ENCODE measurements at regions not wholly inside any gene's neighbourhood (a gene's known extent, or its start where the extent isn't known, plus 50 kb on each side); places are given as distances from the start of the nearest gene placed in this dataset.

GRCh38 chr18:61756244-61756643 lies 136.6 kb downstream of the RNF152 start:
- no peak for DNase-seq (ENCODE audit: low read depth, low spot score)
- Histone ChIP-seq H3K4me2 (ENCODE audit: insufficient read depth, low read length) (no peak overlapping the region), H4K20me1 (replicated peaks; ENCODE audit: control insufficient read depth, extremely low read depth, insufficient read depth, low read length) (no peaks in the 10 kb centered on the region), H3K9ac (replicated peaks; ENCODE audit: extremely low read depth, insufficient read depth, low read length) (no peak overlapping the region), H3K9me1 (replicated peaks; ENCODE audit: control insufficient read depth, extremely low read depth, insufficient read depth, low read length) (no peaks in the 10 kb centered on the region), H2AFZ (ENCODE audit: low read depth, low read length) (no peak overlapping the region), H3K4me3 (replicated peaks in 1 of 3; ENCODE audit: insufficient read depth in 1 of 3, low read depth in 1 of 3, low read length in 3 of 3) (no peak overlapping the region), H3K36me3 (ENCODE audit: control insufficient read depth in 2 of 2, extremely low read depth in 1 of 2, insufficient read depth in 2 of 2, low read length in 2 of 2) (no peaks in the 10 kb centered on the region), H3K27ac (ENCODE audit: insufficient read depth, low read depth, low read length) (no peak overlapping the region), H3K4me1 (ENCODE audit: control insufficient read depth, extremely low read depth, insufficient read depth, low read length) (no peaks in the 10 kb centered on the region), H3K79me2 (ENCODE audit: control insufficient read depth, insufficient read depth, low read length) (no peaks in the 10 kb centered on the region), H3K27me3 (ENCODE audit: control insufficient read depth in 2 of 2, insufficient read depth in 2 of 2, low read length in 2 of 2) (no peaks in the 10 kb centered on the region), H3K9me3 (replicated peaks; ENCODE audit: control insufficient read depth, insufficient read depth, low read length) (no peaks in the 10 kb centered on the region)
- no peak for FAIRE-seq
- BruUV-seq (replicated peaks): no TSS peak
- ChIA-PET CTCF (interaction anchor here (1.5 kb wide), 1 partner anchor 9 kb away, joined by 8 read pairs; no protein-coding TSS in a partner anchor), POLR2A (no interaction called here)
- TF ChIP-seq MYC (IDR thresholded peaks at IDR 0.05; ENCODE audit: low read depth, low read length) (no peak), POLR2AphosphoS5 (IDR thresholded peaks at IDR 0.05; ENCODE audit: insufficient read depth, low read depth, low read length) (no peak), POLR2A (IDR thresholded peaks at IDR 0.05; ENCODE audit: low read depth, low read length) (no peak), FOS (IDR thresholded peaks at IDR 0.05; ENCODE audit: borderline replicate concordance, insufficient read depth, low read length) (no peak), EZH2 (IDR thresholded peaks at IDR 0.05; ENCODE audit: borderline replicate concordance, low read depth, low read length, severe bottlenecking) (no peak), GATA2 (IDR thresholded peaks at IDR 0.05; ENCODE audit: insufficient read depth, insufficient read length, low read depth, low read length) (no peak), MAX (IDR thresholded peaks at IDR 0.05; ENCODE audit: insufficient read depth, insufficient read length) (no peak), CTCF (IDR thresholded peaks at IDR 0.05; ENCODE audit: extremely low read depth in 1 of 2, insufficient read depth in 1 of 2, low read depth in 1 of 2, low read length in 2 of 2) (no peak), JUN (IDR thresholded peaks at IDR 0.05; ENCODE audit: borderline replicate concordance, insufficient read depth, insufficient read length, low read depth) (no peak)
- dilution Hi-C loops (cut with MboI; ENCODE audit: extremely low pct_ligation_motif_present, low sequenced_read_pairs) (no loop called here), intact Hi-C loops (cut with micrococcal nuclease) (no loop called here)

All from endothelial cell of umbilical vein (primary cell).